ENCODE measurements at regions not wholly inside any gene's neighbourhood (a gene's known extent, or its start where the extent isn't known, plus 50 kb on each side); places are given as distances from the start of the nearest gene placed in this dataset.
"Not testable (repeated sequence)": the region's sequence is repeated elsewhere in the genome, so short reads cannot be mapped to it uniquely, and the experiment has no call there.

GRCh38 chr5:81837667-81838306, 86.9 kb upstream of the SSBP2 start:
- DNase-seq (ENCODE audit: low read depth), result no peak
- in situ Hi-C loops (cut with HindIII; ENCODE audit: low pct_unique_long_range_greater_than_20kb, low sequenced_read_pairs), result no loop called here

- no peak for DNase-seq (ENCODE audit: low read depth)
- in situ Hi-C loops (cut with HindIII; ENCODE audit: low pct_unique_long_range_greater_than_20kb, low sequenced_read_pairs), result no loop called here
These were observed 85.0 kb upstream of the SSBP2 start for GRCh38 chr5:81835814-81836367.

GRCh38 chr5:81834021-81834660, 83.2 kb upstream of the SSBP2 start:
- in situ Hi-C loops (cut with HindIII; ENCODE audit: low pct_unique_long_range_greater_than_20kb, low sequenced_read_pairs), result no loop called here
- no peak for DNase-seq (ENCODE audit: low read depth)

- in situ Hi-C loops (cut with HindIII; ENCODE audit: low pct_unique_long_range_greater_than_20kb, low sequenced_read_pairs), result no loop called here
These were observed 79.7 kb upstream of the SSBP2 start for GRCh38 chr5:81830596-81830995.

GRCh38 chr5:81829242-81829641, 78.3 kb upstream of the SSBP2 start:
- DNase-seq (ENCODE audit: low read depth), result no peak
- in situ Hi-C loops (cut with HindIII; ENCODE audit: low pct_unique_long_range_greater_than_20kb, low sequenced_read_pairs), result no loop called here

More at GRCh38 chr5:81830596-81830995, 79.7 kb upstream of the SSBP2 start:
- DNase-seq (ENCODE audit: low read depth), result no peak

GRCh38 chr5:81827500-81827899, 76.6 kb upstream of the SSBP2 start:
- in situ Hi-C loops (cut with HindIII; ENCODE audit: low pct_unique_long_range_greater_than_20kb, low sequenced_read_pairs), result no loop called here
- no peak for DNase-seq (ENCODE audit: low read depth)

- in situ Hi-C loops (cut with HindIII; ENCODE audit: low pct_unique_long_range_greater_than_20kb, low sequenced_read_pairs), result no loop called here
These were observed 75.2 kb upstream of the SSBP2 start for GRCh38 chr5:81826128-81826527.

GRCh38 chr5:81825237-81825636, 74.3 kb upstream of the SSBP2 start:
- no peak for DNase-seq (ENCODE audit: low read depth)
- in situ Hi-C loops (cut with HindIII; ENCODE audit: low pct_unique_long_range_greater_than_20kb, low sequenced_read_pairs), result no loop called here

More at GRCh38 chr5:81826128-81826527, 75.2 kb upstream of the SSBP2 start:
- DNase-seq (ENCODE audit: low read depth), result no peak

GRCh38 chr5:81823736-81824135, 72.8 kb upstream of the SSBP2 start:
- not testable (repeated sequence) for DNase-seq (ENCODE audit: low read depth)

GRCh38 chr5:81820863-81821262, 70.0 kb upstream of the SSBP2 start:
- in situ Hi-C loops (cut with HindIII; ENCODE audit: low pct_unique_long_range_greater_than_20kb, low sequenced_read_pairs), result no loop called here
- DNase-seq (ENCODE audit: low read depth), result no peak

More at GRCh38 chr5:81823736-81824135, 72.8 kb upstream of the SSBP2 start:
- in situ Hi-C loops (cut with HindIII; ENCODE audit: low pct_unique_long_range_greater_than_20kb, low sequenced_read_pairs), result not testable (repeated sequence)

- DNase-seq (ENCODE audit: low read depth), result no peak
- in situ Hi-C loops (cut with HindIII; ENCODE audit: low pct_unique_long_range_greater_than_20kb, low sequenced_read_pairs), result no loop called here
These were observed 69.4 kb upstream of the SSBP2 start for GRCh38 chr5:81820318-81820636.

- DNase-seq (ENCODE audit: low read depth), result no peak
- in situ Hi-C loops (cut with HindIII; ENCODE audit: low pct_unique_long_range_greater_than_20kb, low sequenced_read_pairs), result no loop called here
These were observed 68.8 kb upstream of the SSBP2 start for GRCh38 chr5:81819556-81820317.

- DNase-seq (ENCODE audit: low read depth), result no peak
- in situ Hi-C loops (cut with HindIII; ENCODE audit: low pct_unique_long_range_greater_than_20kb, low sequenced_read_pairs), result no loop called here
These were observed 67.1 kb upstream of the SSBP2 start for GRCh38 chr5:81817980-81818379.

- in situ Hi-C loops (cut with HindIII; ENCODE audit: low pct_unique_long_range_greater_than_20kb, low sequenced_read_pairs), result no loop called here
- no peak for DNase-seq (ENCODE audit: low read depth)
These were observed 66.2 kb upstream of the SSBP2 start for GRCh38 chr5:81817086-81817485.

GRCh38 chr5:81815321-81815720, 64.4 kb upstream of the SSBP2 start:
- in situ Hi-C loops (cut with HindIII; ENCODE audit: low pct_unique_long_range_greater_than_20kb, low sequenced_read_pairs), result no loop called here

GRCh38 chr5:81808106-81808505, 57.2 kb upstream of the SSBP2 start:
- DNase-seq (ENCODE audit: low read depth), result no peak
- in situ Hi-C loops (cut with HindIII; ENCODE audit: low pct_unique_long_range_greater_than_20kb, low sequenced_read_pairs), result no loop called here

More at GRCh38 chr5:81815321-81815720, 64.4 kb upstream of the SSBP2 start:
- DNase-seq (ENCODE audit: low read depth), result no peak

GRCh38 chr5:81805086-81805485, 54.2 kb upstream of the SSBP2 start:
- DNase-seq (ENCODE audit: low read depth), result no peak
- in situ Hi-C loops (cut with HindIII; ENCODE audit: low pct_unique_long_range_greater_than_20kb, low sequenced_read_pairs), result no loop called here

GRCh38 chr5:81803812-81804211, 52.9 kb upstream of the SSBP2 start:
- in situ Hi-C loops (cut with HindIII; ENCODE audit: low pct_unique_long_range_greater_than_20kb, low sequenced_read_pairs), result no loop called here

GRCh38 chr5:81802625-81803024, 51.7 kb upstream of the SSBP2 start:
- in situ Hi-C loops (cut with HindIII; ENCODE audit: low pct_unique_long_range_greater_than_20kb, low sequenced_read_pairs), result no loop called here

More at GRCh38 chr5:81803812-81804211, 52.9 kb upstream of the SSBP2 start:
- no peak for DNase-seq (ENCODE audit: low read depth)

More at GRCh38 chr5:81802625-81803024, 51.7 kb upstream of the SSBP2 start:
- DNase-seq (ENCODE audit: low read depth), result no peak
